Fibroblast of skin of right biceps (primary cell): ENCODE measurements at regions not wholly inside any gene's neighbourhood (a gene's known extent, or its start where the extent isn't known, plus 50 kb on each side); places are given as distances from the start of the nearest gene placed in this dataset.
"Not testable (repeated sequence)": the region's sequence is repeated elsewhere in the genome, so short reads cannot be mapped to it uniquely, and the experiment has no call there.

Experiments
- DNase-seq: peaks from one replicate; pipeline ENCODE4 v3.0.0-alpha.2; 2013

GRCh38 chr20:30811885-30812671 is 445.4 kb upstream of the DEFB115 start:
- peak; percentile 34 for DNase-seq

GRCh38 chr20:30812739-30813411 is 444.6 kb upstream of the DEFB115 start:
- no peak for DNase-seq

DNA sequence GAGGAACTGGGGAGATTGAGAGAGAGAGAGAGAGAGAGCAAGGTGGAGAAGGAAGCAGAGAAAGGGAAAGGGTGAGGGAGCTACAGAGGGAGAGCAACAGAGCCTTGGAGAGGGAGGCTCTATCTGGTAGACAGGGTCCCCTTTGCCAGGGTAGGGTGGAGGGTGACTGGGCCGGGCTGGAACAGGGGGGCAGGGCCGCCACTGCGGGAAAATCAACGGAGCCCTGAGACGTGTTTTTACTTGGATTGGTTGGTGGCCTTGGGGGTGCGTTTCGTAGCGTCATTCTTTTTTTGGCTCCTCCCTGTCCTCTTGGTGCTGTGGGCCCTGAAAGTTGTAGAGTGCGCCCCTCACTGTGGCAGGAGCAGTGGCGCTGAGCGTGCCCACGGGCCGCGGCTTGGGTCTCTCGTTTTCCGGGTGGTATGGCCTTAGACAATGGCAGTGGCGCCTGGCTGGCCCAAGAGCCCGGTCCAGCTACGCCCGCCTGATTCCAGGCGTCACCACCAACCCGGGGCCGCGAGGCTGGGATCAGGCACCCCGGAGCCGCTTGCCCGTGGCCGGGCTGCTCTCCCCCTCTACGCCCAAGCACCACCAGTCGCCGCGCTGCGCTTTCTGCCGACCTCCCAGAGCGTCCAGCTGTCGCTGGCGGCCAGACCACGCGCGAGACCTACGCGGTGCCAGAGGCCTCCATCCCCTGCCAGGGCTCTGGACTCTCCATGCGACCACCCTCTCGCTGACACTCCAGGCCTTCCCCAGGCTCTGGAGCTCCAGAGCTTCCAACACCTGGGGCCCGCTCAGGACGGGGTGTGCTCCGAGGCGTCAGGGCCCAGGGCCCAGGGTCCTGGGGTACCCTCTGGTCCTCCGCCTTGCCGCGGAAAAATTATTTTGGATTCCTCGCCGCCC is 443.8 kb upstream of the DEFB115 start:
- not testable (repeated sequence) for DNase-seq

DNA sequence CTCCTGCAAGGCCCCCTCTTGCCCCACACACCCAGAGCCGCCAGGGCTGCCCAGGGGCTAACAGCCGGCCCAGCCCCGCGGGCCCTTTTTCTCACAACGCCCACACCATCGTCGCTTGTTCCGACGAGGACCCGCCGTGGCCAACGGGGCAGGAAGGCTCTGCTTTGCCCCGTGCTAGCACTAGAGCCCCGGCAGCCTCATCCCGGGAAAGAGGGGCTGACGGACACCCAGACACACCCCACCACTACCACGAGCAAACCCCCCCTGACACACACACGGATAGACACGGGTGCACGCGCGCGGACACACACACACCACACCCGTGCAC is 443.2 kb upstream of the DEFB115 start:
- DNase-seq = not testable (repeated sequence)

GRCh38 chr20:30815027-30815576 is 442.4 kb upstream of the DEFB115 start:
- not testable (repeated sequence) for DNase-seq

DNA sequence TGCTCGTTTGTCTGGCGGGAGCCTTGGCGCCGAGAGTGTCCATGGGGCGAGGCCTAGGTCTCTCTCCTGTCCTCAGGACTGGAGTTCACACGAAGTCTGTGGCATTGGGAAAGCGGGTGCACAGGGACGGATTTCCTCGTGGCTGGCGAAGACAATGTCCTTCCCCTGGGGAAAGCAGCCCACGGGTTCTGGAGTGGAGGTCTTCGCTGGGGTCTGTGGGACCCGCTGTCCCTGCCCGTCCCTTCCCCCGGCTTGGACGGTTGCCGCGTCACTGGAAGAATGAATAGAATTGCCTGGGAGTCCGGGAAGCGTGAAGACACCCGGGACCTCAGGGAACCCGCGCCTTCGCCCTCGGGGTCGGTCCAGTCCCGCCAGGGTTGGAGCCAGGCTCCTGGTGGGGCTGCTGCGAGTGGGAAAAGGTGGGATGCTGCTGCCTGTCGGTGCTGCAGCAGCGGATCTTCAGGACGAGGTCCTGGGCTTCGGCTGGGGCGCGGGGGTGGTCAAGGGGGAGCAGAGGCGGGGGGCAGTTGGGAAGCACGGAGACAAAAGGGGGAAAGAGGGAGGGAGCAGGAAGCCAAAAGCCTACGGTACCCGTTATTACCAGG is 441.8 kb upstream of the DEFB115 start:
- no peak for DNase-seq

- DNase-seq = no peak
Observed at GRCh38 chr20:30816182-30816645, 441.2 kb upstream of the DEFB115 start.

DNA sequence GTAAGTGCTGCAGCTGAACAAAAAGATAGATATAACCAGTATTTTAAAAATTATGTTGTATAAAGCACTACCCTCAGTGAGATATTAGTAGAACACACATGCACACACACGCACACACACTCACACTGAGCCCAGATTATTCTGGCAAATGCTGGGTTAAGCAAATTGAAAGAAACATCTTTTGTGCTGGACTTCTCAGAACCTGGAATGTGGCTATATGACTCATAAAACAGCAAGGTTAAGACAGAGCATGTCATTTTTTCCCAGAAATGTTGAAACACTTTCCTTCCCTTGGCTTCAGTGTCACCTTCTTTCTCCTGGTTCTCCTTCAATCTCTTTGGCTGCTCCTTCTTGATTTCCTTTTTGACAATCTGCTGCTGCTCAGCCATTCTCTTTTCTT is 435.8 kb upstream of the DEFB115 start:
- not testable (repeated sequence) for DNase-seq

DNA sequence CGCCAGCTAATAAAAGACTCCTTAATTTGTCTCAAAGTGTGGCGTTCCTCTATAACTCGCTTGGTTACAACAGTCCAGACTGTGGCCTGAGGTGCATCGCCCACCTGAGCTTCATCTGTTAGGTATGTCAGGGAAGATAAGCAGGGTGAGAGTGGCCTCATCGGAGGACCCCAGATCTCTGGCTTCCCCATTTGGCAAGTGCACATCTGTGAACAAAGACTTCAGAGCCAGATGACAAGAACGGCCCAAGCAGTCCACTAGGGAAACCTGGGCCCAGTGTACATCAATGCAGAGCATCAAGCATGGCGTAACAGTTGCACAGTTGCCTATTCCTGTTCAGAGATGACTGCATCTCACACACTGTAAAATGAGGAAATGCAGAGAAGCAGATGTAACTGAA is 432.8 kb upstream of the DEFB115 start:
- not testable (repeated sequence) for DNase-seq

GRCh38 chr20:30845923-30846322 is 411.5 kb upstream of the DEFB115 start:
- not testable (repeated sequence) for DNase-seq

GRCh38 chr20:30868271-30868670 is 389.2 kb upstream of the DEFB115 start:
- DNase-seq = not testable (repeated sequence)

GRCh38 chr20:30871127-30871526 is 386.3 kb upstream of the DEFB115 start:
- DNase-seq = not testable (repeated sequence)

GRCh38 chr20:30872252-30872651 is 385.2 kb upstream of the DEFB115 start:
- not testable (repeated sequence) for DNase-seq

GRCh38 chr20:30875868-30876267 is 381.6 kb upstream of the DEFB115 start:
- not testable (repeated sequence) for DNase-seq

- not testable (repeated sequence) for DNase-seq
Observed at GRCh38 chr20:30891400-30891799, 366.1 kb upstream of the DEFB115 start.

- DNase-seq = no peak
Observed at GRCh38 chr20:30892541-30893345, 364.7 kb upstream of the DEFB115 start.

DNA sequence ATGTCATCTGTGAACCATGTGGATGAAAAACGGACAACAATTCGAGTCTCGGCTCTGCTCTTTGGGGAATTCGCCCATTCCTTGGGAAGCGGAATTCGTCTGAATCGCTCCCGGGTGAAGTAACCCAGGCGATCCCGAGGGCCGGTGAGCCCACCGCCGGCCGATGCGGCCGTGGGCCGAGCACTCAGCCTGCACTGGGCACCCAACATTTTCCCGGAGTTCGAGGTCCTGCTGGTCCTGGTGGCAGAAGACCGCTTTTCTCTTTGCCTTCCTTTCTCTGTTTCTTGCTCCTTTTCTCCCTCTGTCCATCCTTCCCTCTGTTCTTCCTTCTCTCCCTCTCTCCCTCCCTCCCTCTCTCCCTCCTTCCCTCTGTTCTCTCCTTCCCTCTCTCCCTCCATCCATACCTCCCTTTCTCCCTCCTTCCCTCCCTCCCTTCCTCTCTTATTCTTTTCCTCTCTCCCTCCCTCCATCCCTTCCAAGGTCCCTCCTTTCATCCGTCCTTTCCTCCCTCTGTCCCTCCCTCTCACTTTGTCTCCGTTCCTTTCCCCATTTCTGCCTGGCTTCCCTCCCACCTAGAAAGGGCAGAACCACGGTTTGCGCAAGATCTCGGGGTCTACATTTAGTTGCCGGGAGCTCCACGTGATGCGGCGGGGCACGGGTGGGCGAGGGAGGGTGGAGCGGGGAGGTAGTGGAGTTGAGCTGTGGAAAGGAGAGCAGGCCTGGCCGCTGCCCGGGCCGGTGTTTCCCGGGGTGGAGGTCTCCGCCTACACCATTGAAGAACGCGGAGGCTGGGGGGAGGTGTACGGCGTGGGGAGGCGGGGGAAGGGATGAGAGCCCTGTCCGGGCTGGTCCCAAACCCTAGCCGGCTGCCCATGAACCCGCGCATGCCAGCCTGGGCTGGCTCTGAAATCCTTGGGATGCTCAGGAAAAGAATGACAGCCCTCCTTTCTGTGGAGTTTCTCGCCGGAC is 363.8 kb upstream of the DEFB115 start:
- DNase-seq = not testable (repeated sequence)

- DNase-seq = not testable (repeated sequence)
Observed at GRCh38 chr20:30894707-30895353, 362.6 kb upstream of the DEFB115 start.

DNA sequence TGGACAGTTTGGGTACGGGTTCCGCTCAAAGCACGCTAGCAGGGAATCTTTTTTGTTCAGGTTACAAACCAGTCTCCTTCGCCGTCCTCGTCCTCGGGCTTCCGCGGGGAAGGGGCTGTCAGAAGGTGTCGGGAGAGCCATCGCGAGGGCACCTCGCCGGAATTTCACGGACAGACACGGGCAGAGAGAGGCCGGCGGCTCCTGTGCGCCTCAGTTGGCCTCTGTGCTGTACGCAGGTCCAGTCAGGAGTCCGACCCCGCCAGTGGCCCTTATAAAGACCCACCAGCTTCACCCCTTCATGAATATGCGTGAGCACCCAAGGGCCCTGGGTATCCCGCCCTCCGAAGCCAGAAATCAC is 362.1 kb upstream of the DEFB115 start:
- not testable (repeated sequence) for DNase-seq
